ENCODE measurements at regions not wholly inside any gene's neighbourhood (a gene's known extent, or its start where the extent isn't known, plus 50 kb on each side); places are given as distances from the start of the nearest gene placed in this dataset.
A peak's percentile ranks its signal among the peaks of the same experiment; 100 is the strongest.

DNA sequence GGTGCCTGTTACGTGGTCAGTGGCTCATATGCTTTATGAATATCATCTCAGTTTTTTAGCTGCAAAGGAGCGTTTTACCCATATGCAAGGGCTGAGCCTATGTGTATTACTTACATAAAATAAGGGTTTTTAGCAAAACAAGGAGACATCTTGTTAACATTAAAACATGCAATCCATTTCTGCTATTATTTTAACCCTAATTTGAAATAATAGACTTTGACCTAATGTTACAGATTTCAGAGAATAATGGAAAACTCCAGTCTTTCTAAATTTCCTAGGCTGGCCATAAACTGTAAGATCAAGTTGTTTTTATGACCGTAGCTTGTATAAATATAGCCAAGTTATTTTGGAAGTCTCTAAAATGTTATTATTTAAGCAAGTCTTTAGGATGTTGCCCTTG is 121.1 kb upstream of the SEMA6A start:
- Mint-ChIP-seq H3K36me3 (ENCODE audit: low read depth) (no peaks in the 10 kb centered on the region), H3K27ac (no peak overlapping the region), H3K4me3 (no peak overlapping the region), H3K9me3 (no peaks in the 10 kb centered on the region), H3K4me1 (peaks cover 3% of the 10 kb centered on the region), H3K27me3 (peaks cover 2% of the 10 kb centered on the region)
- ATAC-seq (ENCODE audit: low read depth) = no peak
- intact Hi-C loops (cut with micrococcal nuclease) = no loop called here
- DNase-seq = no peak
- POLR2A ChIA-PET = no interaction called here
- TF ChIP-seq, protein P1, sequence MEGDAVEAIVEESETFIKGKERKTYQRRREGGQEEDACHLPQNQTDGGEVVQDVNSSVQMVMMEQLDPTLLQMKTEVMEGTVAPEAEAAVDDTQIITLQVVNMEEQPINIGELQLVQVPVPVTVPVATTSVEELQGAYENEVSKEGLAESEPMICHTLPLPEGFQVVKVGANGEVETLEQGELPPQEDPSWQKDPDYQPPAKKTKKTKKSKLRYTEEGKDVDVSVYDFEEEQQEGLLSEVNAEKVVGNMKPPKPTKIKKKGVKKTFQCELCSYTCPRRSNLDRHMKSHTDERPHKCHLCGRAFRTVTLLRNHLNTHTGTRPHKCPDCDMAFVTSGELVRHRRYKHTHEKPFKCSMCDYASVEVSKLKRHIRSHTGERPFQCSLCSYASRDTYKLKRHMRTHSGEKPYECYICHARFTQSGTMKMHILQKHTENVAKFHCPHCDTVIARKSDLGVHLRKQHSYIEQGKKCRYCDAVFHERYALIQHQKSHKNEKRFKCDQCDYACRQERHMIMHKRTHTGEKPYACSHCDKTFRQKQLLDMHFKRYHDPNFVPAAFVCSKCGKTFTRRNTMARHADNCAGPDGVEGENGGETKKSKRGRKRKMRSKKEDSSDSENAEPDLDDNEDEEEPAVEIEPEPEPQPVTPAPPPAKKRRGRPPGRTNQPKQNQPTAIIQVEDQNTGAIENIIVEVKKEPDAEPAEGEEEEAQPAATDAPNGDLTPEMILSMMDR (IDR thresholded peaks at IDR 0.05) = no peak
- CTCF ChIA-PET = no interaction called here

- TF ChIP-seq, protein P1 (IDR thresholded peaks at IDR 0.05) = no peak
- Mint-ChIP-seq H3K27ac (no peak overlapping the region), H3K9me3 (no peaks in the 10 kb centered on the region), H3K4me3 (no peak overlapping the region), H3K27me3 (no peaks in the 10 kb centered on the region), H3K36me3 (ENCODE audit: low read depth) (no peaks in the 10 kb centered on the region), H3K4me1 (peaks cover 4% of the 10 kb centered on the region)
- intact Hi-C loops (cut with micrococcal nuclease) = no loop called here
- POLR2A ChIA-PET = no interaction called here
- CTCF ChIA-PET = no interaction called here
- ATAC-seq (ENCODE audit: low read depth) = no peak
- DNase-seq = no peak
Observed at GRCh38 chr5:116686438-116686837, 111.8 kb upstream of the SEMA6A start.

DNA sequence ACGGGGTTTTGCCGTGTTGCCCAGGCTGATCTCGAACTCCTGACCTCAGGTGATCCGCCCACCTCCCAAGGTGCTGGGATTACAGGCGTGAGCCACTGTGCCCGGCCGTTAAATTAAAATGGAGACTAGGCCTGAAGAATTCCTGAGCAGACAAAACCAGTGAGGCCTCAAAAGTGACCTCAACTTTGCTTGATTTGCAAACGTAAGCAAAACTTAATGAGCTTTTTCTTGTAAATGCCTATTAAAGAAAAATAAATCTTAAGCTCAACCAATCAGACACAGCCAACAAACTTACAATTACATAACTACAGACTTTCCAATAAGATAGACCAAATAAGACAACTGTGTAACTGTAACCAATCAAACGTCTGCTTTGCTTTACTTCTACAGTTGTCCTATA is 111.3 kb upstream of the SEMA6A start:
- intact Hi-C loops (cut with micrococcal nuclease) = no loop called here
- Mint-ChIP-seq H3K4me3 (no peak overlapping the region), H3K27me3 (no peaks in the 10 kb centered on the region), H3K4me1 (peaks cover 8% of the 10 kb centered on the region), H3K27ac (no peak overlapping the region), H3K9me3 (no peaks in the 10 kb centered on the region), H3K36me3 (ENCODE audit: low read depth) (no peaks in the 10 kb centered on the region)
- DNase-seq (no peak), ATAC-seq (ENCODE audit: low read depth) (no peak)
- ChIA-PET CTCF (no interaction called here), POLR2A (no interaction called here)
- TF ChIP-seq, protein P1 (IDR thresholded peaks at IDR 0.05) = no peak

- POLR2A ChIA-PET = no interaction called here
- peaks cover 9% of the 10 kb centered on the region for H3K4me1 Mint-ChIP-seq
- no peaks in the 10 kb centered on the region for H3K36me3 Mint-ChIP-seq (ENCODE audit: low read depth)
- no peak overlapping the region for H3K4me3 Mint-ChIP-seq
- H3K27ac Mint-ChIP-seq = no peak overlapping the region
- TF ChIP-seq, protein P1 (IDR thresholded peaks at IDR 0.05) = no peak
- H3K27me3 Mint-ChIP-seq = no peaks in the 10 kb centered on the region
- no peaks in the 10 kb centered on the region for H3K9me3 Mint-ChIP-seq
- DNase-seq (no peak), ATAC-seq (ENCODE audit: low read depth) (no peak)
- intact Hi-C loops (cut with micrococcal nuclease) = no loop called here
- CTCF ChIA-PET = no interaction called here
Observed at GRCh38 chr5:116685069-116685468, 110.4 kb upstream of the SEMA6A start.

- TF ChIP-seq, protein P1 (IDR thresholded peaks at IDR 0.05) = no peak
- ChIA-PET POLR2A (no interaction called here), CTCF (no interaction called here)
- Mint-ChIP-seq H3K9me3 (no peaks in the 10 kb centered on the region), H3K4me3 (peak overlapping the region; percentile 36), H3K36me3 (ENCODE audit: low read depth) (no peaks in the 10 kb centered on the region), H3K27ac (peak overlapping the region; percentile 67), H3K27me3 (no peaks in the 10 kb centered on the region), H3K4me1 (peaks cover 9% of the 10 kb centered on the region)
- intact Hi-C loops (cut with micrococcal nuclease) = loop anchor here (2.0 kb wide), 1 partner anchor 105 kb away; no protein-coding TSS in a partner anchor
- DNase-seq (no peak), ATAC-seq (ENCODE audit: low read depth) (peak; percentile 84)
Observed at GRCh38 chr5:116681334-116682013, 106.9 kb upstream of the SEMA6A start.

All from activated B cell treated with CpG ODN at 0.5 μM for 24 hours (primary cell).